Breast epithelium (tissue), 3 donors: ENCODE measurements at regions not wholly inside any gene's neighbourhood (a gene's known extent, or its start where the extent isn't known, plus 50 kb on each side); places are given as distances from the start of the nearest gene placed in this dataset.

Source experiments
- CTCF ChIP-seq, 3 donors: fragments of 450-650 bp; IDR thresholded peaks; one replicate each; pipeline ENCODE4 v1.5.1; 2016 to 2017; ENCODE audit warnings: antibody characterized with exemption in 3 of 3, mild to moderate bottlenecking in 3 of 3, moderate library complexity in 3 of 3
- POLR2A ChIP-seq: fragments of 450-650 bp; IDR thresholded peaks from one replicate; pipeline ENCODE4 v1.6.1; 2016; ENCODE audit warnings: antibody characterized with exemption, mild to moderate bottlenecking, moderate library complexity
- POLR2AphosphoS5 ChIP-seq, 3 donors: sonication (generic); formaldehyde crosslinking; IDR thresholded peaks; one replicate each; pipeline ENCODE4 v1.6.1; 2017; ENCODE audit warnings: antibody characterized with exemption in 3 of 3

GRCh38 chr1:218948446-218948845 lies 225.2 kb upstream of the LYPLAL1 start:
- no peak for TF ChIP-seq CTCF (IDR thresholded peaks at IDR 0.05)
- TF ChIP-seq POLR2A = no peak
- no peak for TF ChIP-seq POLR2AphosphoS5 (IDR thresholded peaks at IDR 0.05)
